ENCODE measurements at regions not wholly inside any gene's neighbourhood (a gene's known extent, or its start where the extent isn't known, plus 50 kb on each side); places are given as distances from the start of the nearest gene placed in this dataset.

DNA sequence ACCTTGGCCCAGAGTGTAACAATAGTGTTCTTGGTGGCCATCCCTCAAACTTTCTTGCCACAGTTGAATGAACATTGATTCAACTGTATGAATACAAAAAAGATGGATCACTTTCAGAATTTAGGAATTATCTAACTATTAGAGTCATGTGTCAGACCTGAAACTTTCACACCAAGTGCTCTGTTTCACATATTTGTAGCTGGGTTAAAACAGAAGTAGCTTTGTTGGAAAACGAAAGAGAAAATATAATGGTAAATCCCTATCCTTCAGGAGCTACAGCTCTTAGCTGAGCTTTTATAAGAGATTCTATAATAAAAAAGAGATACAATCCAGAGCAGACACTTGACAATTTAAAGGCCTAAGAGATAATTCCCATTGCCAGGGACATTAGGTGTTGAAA, 719.3 kb downstream of the JRKL start:
- TF ChIP-seq, protein P1, sequence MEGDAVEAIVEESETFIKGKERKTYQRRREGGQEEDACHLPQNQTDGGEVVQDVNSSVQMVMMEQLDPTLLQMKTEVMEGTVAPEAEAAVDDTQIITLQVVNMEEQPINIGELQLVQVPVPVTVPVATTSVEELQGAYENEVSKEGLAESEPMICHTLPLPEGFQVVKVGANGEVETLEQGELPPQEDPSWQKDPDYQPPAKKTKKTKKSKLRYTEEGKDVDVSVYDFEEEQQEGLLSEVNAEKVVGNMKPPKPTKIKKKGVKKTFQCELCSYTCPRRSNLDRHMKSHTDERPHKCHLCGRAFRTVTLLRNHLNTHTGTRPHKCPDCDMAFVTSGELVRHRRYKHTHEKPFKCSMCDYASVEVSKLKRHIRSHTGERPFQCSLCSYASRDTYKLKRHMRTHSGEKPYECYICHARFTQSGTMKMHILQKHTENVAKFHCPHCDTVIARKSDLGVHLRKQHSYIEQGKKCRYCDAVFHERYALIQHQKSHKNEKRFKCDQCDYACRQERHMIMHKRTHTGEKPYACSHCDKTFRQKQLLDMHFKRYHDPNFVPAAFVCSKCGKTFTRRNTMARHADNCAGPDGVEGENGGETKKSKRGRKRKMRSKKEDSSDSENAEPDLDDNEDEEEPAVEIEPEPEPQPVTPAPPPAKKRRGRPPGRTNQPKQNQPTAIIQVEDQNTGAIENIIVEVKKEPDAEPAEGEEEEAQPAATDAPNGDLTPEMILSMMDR (conservative IDR thresholded peaks at IDR 0.05; ENCODE audit: low read depth, low read length), result no peak
- no peak overlapping the region for H3K4me3 ChIP-seq (ENCODE audit: low read depth, low read length)
- DNase-seq (ENCODE audit: low read depth), result no peak

DNA sequence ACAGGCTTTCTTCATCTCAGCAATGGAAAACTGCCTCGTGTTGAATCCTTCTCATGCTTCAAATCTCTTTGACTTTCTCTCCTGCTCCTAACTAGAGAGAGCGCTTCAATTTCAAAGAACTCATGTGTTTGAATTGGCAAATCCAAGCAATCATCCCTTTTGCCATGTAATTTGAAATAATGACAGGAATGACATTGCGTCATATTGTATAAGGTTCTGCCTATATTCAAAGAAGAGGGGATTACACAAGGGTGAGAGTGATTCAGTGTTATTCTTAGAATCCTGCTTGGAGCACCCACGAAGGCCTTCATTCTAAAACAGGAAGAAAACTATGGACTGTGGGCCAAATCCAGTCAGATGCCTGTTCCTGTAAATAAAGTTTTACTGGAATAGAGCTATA, 720.6 kb downstream of the JRKL start:
- DNase-seq (ENCODE audit: low read depth), result no peak
- H3K4me3 ChIP-seq (ENCODE audit: low read depth, low read length), result no peak overlapping the region
- TF ChIP-seq, protein P1 (conservative IDR thresholded peaks at IDR 0.05; ENCODE audit: low read depth, low read length), result no peak

DNA sequence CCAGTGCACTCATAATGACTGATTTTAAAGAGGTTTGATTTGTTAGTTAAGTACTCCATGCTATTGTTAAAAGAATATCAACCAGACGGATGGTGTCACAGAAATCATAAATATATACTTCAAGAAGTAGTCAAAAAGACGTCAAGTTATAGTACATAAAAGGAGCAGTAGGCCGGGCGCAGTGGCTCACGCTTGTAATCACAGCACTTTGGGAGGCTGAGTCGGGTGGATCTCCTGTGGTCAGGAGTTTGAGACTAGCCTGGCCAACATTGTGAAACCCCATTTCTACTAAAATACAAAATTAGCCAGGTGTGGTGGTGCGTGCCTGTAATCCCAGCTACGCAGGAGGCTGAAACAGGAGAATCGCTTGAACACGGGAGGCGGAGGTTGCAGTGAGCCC, 721.7 kb downstream of the JRKL start:
- TF ChIP-seq, protein P1 (conservative IDR thresholded peaks at IDR 0.05; ENCODE audit: low read depth, low read length), result no peak
- H3K4me3 ChIP-seq (ENCODE audit: low read depth, low read length), result no peak overlapping the region
- no peak for DNase-seq (ENCODE audit: low read depth)

DNA sequence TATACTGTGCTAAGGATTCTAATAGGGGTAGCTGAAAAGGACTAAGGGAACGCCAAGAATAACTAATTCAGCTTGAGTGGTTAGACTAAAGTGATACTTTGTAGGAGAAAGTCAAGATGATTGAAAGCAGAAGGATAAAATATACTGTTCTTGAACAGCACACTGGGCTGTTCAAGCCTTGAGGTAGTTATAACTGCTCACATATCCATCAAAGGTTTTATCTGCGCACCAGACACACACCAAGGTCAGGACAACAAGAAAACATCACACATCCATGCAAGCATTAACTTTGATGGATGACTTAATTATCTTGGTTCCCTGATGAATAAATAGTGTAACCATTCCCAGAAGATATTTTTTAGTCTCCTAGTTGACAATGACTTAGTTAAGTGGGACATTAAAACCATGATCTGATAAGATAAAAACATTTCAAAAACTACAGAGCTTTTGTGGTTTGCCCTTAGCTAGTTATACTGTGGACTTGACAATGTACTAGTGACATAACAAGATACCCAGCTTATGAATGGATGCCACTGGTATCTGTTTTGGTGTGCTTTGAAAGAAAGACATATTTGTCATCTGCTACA, 728.9 kb downstream of the JRKL start:
- TF ChIP-seq, protein P1 (conservative IDR thresholded peaks at IDR 0.05; ENCODE audit: low read depth, low read length), result no peak
- no peak overlapping the region for H3K4me3 ChIP-seq (ENCODE audit: low read depth, low read length)
- no peak for DNase-seq (ENCODE audit: low read depth)

GRCh38 chr11:97123237-97123636, 733.4 kb downstream of the JRKL start:
- DNase-seq (ENCODE audit: low read depth), result no peak
- no peak overlapping the region for H3K4me3 ChIP-seq (ENCODE audit: low read depth, low read length)
- TF ChIP-seq, protein P1 (conservative IDR thresholded peaks at IDR 0.05; ENCODE audit: low read depth, low read length), result no peak

GRCh38 chr11:97136067-97136466, 746.3 kb downstream of the JRKL start:
- TF ChIP-seq, protein P1 (conservative IDR thresholded peaks at IDR 0.05; ENCODE audit: low read depth, low read length), result no peak
- H3K4me3 ChIP-seq (ENCODE audit: low read depth, low read length), result no peak overlapping the region
- DNase-seq (ENCODE audit: low read depth), result no peak

DNA sequence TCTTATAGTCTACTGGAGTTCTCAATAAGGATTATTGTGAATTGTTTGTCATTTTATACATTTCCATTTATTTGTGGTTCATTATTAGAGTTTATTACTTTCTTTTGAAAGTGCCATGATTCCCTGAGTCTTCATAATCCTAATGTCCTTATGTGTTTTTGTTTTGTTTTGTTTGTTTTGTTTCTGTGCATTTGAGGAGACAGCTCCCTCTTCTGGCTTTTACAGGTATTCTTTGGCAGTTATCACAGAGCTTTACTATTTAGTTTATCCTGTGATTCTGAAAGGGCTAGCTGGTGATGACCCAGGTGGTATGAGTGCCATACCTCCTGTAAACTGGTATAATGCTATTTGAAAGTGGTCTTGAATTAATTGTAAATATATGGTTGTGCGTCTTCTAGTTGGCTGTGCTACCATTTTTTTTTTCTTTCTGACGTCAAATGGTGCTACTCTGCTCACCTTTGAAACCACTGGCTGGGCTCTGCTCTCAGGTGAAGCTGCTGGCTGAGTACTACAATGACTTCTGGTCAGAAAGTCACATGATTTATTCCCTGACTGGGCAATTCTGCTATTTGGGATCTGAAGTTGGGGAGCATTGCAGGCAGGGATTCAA, 751.2 kb downstream of the JRKL start:
- H3K4me3 ChIP-seq (ENCODE audit: low read depth, low read length), result no peak overlapping the region
- TF ChIP-seq, protein P1 (conservative IDR thresholded peaks at IDR 0.05; ENCODE audit: low read depth, low read length), result no peak
- DNase-seq (ENCODE audit: low read depth), result peak; percentile 6
